ENCODE measurements at regions not wholly inside any gene's neighbourhood (a gene's known extent, or its start where the extent isn't known, plus 50 kb on each side); places are given as distances from the start of the nearest gene placed in this dataset.

GRCh38 chr4:8727546-8728510 is 135.3 kb downstream of the CPZ start:
- Histone ChIP-seq H2AFZ (no peak overlapping the region), H3K9me2 (replicated peaks; ENCODE audit: insufficient read depth) (no peaks in the 10 kb centered on the region), H3K79me2 (no peaks in the 10 kb centered on the region), H3K36me3 (replicated peaks; ENCODE audit: insufficient read depth, low read depth) (no peaks in the 10 kb centered on the region), H3K4me2 (no peak overlapping the region), H3K27me3 (peaks cover 12% of the 10 kb centered on the region), H3K4me3 (no peak overlapping the region), H3K9me3 (ENCODE audit: low read depth) (no peaks in the 10 kb centered on the region), H4K20me1 (ENCODE audit: insufficient read depth, poor library complexity, severe bottlenecking) (no peaks in the 10 kb centered on the region), H3K27ac (no peak overlapping the region), H3K4me1 (ENCODE audit: insufficient read depth) (no peaks in the 10 kb centered on the region)
- TF ChIP-seq, protein P1, sequence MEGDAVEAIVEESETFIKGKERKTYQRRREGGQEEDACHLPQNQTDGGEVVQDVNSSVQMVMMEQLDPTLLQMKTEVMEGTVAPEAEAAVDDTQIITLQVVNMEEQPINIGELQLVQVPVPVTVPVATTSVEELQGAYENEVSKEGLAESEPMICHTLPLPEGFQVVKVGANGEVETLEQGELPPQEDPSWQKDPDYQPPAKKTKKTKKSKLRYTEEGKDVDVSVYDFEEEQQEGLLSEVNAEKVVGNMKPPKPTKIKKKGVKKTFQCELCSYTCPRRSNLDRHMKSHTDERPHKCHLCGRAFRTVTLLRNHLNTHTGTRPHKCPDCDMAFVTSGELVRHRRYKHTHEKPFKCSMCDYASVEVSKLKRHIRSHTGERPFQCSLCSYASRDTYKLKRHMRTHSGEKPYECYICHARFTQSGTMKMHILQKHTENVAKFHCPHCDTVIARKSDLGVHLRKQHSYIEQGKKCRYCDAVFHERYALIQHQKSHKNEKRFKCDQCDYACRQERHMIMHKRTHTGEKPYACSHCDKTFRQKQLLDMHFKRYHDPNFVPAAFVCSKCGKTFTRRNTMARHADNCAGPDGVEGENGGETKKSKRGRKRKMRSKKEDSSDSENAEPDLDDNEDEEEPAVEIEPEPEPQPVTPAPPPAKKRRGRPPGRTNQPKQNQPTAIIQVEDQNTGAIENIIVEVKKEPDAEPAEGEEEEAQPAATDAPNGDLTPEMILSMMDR (IDR thresholded peaks at IDR 0.05; ENCODE audit: poor library complexity): no peak
- TF ChIP-seq EZH2 (IDR thresholded peaks at IDR 0.05; ENCODE audit: borderline replicate concordance) (no peak), EZH2phosphoT487 (IDR thresholded peaks at IDR 0.05; ENCODE audit: low read depth, severe bottlenecking, unreplicated experiment) (no peak)
- WGBS (ENCODE audit: low lambda C conversion rate, missing lambda C conversion rate): 89% methylated on average over 16 of the region's 16 CpGs
- no peak for DNase-seq (ENCODE audit: low spot score)

DNA sequence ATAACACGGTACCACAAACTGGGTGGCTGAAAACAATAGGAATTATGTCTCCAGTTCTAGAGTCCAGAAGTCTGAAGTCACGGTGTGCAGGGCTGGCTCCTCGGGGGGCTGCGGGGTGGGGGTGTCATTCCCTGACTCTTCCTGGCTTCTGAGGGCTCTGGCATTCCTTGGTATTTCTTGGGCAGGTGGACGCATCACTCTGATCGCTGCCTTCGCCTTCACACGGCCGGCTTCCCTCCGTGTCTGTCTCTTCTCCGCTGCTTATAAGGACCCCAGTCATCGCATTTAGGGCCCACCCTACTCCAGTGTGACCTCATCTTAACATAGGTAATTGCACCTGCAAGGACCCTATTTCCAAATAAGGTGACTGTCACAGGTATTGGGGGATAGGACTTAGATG is 134.6 kb downstream of the CPZ start:
- Histone ChIP-seq H3K4me1 (ENCODE audit: insufficient read depth) (no peaks in the 10 kb centered on the region), H3K27me3 (peaks cover 12% of the 10 kb centered on the region), H2AFZ (no peak overlapping the region), H3K4me2 (no peak overlapping the region), H3K9me3 (ENCODE audit: low read depth) (no peaks in the 10 kb centered on the region), H3K4me3 (no peak overlapping the region), H3K27ac (no peak overlapping the region), H3K9me2 (replicated peaks; ENCODE audit: insufficient read depth) (no peaks in the 10 kb centered on the region), H3K79me2 (no peaks in the 10 kb centered on the region), H3K36me3 (replicated peaks; ENCODE audit: insufficient read depth, low read depth) (no peaks in the 10 kb centered on the region), H4K20me1 (ENCODE audit: insufficient read depth, poor library complexity, severe bottlenecking) (no peaks in the 10 kb centered on the region)
- TF ChIP-seq EZH2phosphoT487 (IDR thresholded peaks at IDR 0.05; ENCODE audit: low read depth, severe bottlenecking, unreplicated experiment): no peak
- no peak for TF ChIP-seq EZH2 (IDR thresholded peaks at IDR 0.05; ENCODE audit: borderline replicate concordance)
- TF ChIP-seq, protein P1 (IDR thresholded peaks at IDR 0.05; ENCODE audit: poor library complexity): no peak
- DNase-seq (ENCODE audit: low spot score): no peak
- 76% methylated on average over 10 of the region's 12 CpGs for WGBS (ENCODE audit: low lambda C conversion rate, missing lambda C conversion rate)

DNA sequence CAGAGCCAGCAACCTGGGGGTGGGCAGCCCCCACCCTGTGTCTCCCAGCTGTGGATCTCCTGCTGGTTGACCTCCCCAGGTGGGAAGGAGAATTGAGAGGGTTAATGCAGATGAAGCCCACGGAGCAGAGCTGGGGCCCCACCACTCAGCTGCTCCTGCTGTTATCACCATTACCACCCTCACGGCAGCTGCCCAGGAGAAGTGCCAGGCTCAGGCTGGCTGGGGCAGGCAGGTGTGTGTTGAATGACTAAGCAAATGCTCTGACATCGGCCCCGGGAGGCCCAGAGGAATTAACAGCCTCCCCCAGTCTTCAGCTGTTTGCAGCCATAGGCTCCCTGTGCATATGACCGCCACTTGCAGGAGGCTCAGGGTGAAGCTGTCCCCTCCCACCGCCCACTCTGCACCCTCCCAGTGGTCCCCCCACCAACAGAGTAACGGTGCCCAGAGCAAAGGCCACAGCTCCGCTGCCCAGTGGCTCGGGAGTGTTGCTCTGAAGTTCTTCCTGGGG is 133.8 kb downstream of the CPZ start:
- Histone ChIP-seq H3K36me3 (replicated peaks; ENCODE audit: insufficient read depth, low read depth) (no peaks in the 10 kb centered on the region), H3K4me3 (no peak overlapping the region), H3K9me2 (replicated peaks; ENCODE audit: insufficient read depth) (no peaks in the 10 kb centered on the region), H3K27me3 (peaks cover 12% of the 10 kb centered on the region), H3K4me1 (ENCODE audit: insufficient read depth) (no peaks in the 10 kb centered on the region), H2AFZ (no peak overlapping the region), H3K9me3 (ENCODE audit: low read depth) (no peaks in the 10 kb centered on the region), H3K4me2 (no peak overlapping the region), H3K27ac (no peak overlapping the region), H4K20me1 (ENCODE audit: insufficient read depth, poor library complexity, severe bottlenecking) (no peaks in the 10 kb centered on the region), H3K79me2 (no peaks in the 10 kb centered on the region)
- DNase-seq (ENCODE audit: low spot score): no peak
- 66% methylated on average over 9 of the region's 9 CpGs for whole genome bisulfite sequencing (ENCODE audit: low lambda C conversion rate, missing lambda C conversion rate)
- TF ChIP-seq EZH2phosphoT487 (IDR thresholded peaks at IDR 0.05; ENCODE audit: low read depth, severe bottlenecking, unreplicated experiment): no peak
- TF ChIP-seq, protein P1 (IDR thresholded peaks at IDR 0.05; ENCODE audit: poor library complexity): no peak
- no peak for TF ChIP-seq EZH2 (IDR thresholded peaks at IDR 0.05; ENCODE audit: borderline replicate concordance)
